ENCODE measurements at regions not wholly inside any gene's neighbourhood (a gene's known extent, or its start where the extent isn't known, plus 50 kb on each side); places are given as distances from the start of the nearest gene placed in this dataset.

DNA sequence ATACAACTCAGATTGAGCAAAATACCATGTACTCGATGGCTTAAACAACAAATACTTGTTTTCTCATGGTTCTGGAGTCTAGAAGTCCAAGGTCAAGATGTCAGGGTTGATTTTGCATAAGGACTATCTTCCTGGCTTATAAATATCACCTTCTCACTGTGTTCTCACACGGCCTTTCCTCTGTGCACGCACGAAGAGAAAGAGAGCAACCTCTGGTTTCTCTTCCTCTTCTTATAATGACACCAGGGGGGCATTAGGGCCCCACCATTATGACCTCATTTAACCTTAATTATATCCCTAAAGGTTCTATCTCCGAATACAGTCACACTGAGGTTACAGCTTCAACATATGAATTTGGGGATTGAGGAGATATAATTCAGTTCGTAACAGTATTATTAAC lies 504.0 kb downstream of the MAGEE1 start:
- ATAC-seq (no peak), DNase-seq (no peak)
- no peaks in the 10 kb centered on the region for H3K9me3 Mint-ChIP-seq
- H3K36me3 Mint-ChIP-seq (ENCODE audit: low read depth): no peaks in the 10 kb centered on the region
- POLR2A ChIA-PET: no interaction called here
- H3K4me3 Mint-ChIP-seq: no peak overlapping the region
- no peaks in the 10 kb centered on the region for H3K4me1 Mint-ChIP-seq (ENCODE audit: low read depth)
- intact Hi-C loops (cut with micrococcal nuclease): no loop called here
- CTCF ChIA-PET: no interaction called here
- H3K27me3 Mint-ChIP-seq: no peaks in the 10 kb centered on the region
- TF ChIP-seq, protein P1, sequence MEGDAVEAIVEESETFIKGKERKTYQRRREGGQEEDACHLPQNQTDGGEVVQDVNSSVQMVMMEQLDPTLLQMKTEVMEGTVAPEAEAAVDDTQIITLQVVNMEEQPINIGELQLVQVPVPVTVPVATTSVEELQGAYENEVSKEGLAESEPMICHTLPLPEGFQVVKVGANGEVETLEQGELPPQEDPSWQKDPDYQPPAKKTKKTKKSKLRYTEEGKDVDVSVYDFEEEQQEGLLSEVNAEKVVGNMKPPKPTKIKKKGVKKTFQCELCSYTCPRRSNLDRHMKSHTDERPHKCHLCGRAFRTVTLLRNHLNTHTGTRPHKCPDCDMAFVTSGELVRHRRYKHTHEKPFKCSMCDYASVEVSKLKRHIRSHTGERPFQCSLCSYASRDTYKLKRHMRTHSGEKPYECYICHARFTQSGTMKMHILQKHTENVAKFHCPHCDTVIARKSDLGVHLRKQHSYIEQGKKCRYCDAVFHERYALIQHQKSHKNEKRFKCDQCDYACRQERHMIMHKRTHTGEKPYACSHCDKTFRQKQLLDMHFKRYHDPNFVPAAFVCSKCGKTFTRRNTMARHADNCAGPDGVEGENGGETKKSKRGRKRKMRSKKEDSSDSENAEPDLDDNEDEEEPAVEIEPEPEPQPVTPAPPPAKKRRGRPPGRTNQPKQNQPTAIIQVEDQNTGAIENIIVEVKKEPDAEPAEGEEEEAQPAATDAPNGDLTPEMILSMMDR (IDR thresholded peaks at IDR 0.05): no peak
- no peak overlapping the region for H3K27ac Mint-ChIP-seq

DNA sequence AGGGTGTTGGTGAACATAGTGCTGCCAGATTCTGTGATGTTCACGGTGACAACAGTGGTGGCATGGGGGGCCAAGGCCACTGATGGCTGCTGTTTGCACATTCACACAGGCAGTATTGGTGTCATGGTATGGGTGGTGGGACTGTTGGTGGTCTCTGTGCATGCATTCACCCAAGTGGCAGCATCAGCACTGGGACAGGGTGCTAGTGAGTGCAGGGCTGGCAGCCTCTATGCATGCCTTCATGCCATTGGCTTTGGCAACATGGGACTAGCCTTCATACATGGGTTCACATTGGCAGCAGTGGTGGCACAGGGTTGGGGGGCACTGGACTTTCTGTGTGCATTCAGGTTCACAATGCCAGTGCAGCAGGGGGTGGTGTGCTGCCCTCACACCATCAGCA lies 489.7 kb upstream of the FGF16 start:
- H3K27ac Mint-ChIP-seq: no peak overlapping the region
- TF ChIP-seq, protein P1 (IDR thresholded peaks at IDR 0.05): no peak
- no peak for DNase-seq
- no peaks in the 10 kb centered on the region for H3K36me3 Mint-ChIP-seq (ENCODE audit: low read depth)
- CTCF ChIA-PET: no interaction called here
- H3K27me3 Mint-ChIP-seq: no peaks in the 10 kb centered on the region
- H3K4me3 Mint-ChIP-seq: no peak overlapping the region
- H3K4me1 Mint-ChIP-seq (ENCODE audit: low read depth): no peaks in the 10 kb centered on the region
- intact Hi-C loops (cut with micrococcal nuclease): no loop called here
- H3K9me3 Mint-ChIP-seq: no peaks in the 10 kb centered on the region
- no peak for ATAC-seq
- POLR2A ChIA-PET: no interaction called here

GRCh38 chrX:76971393-76972376 lies 475.5 kb upstream of the FGF16 start:
- ChIA-PET CTCF (no interaction called here), POLR2A (interaction anchor here (0.7 kb wide), 1 partner anchor 43 kb away, joined by 3 read pairs; no protein-coding TSS in a partner anchor)
- Mint-ChIP-seq H3K4me1 (ENCODE audit: low read depth) (no peaks in the 10 kb centered on the region), H3K4me3 (no peak overlapping the region), H3K36me3 (ENCODE audit: low read depth) (no peaks in the 10 kb centered on the region), H3K27ac (peak overlapping the region; percentile 69), H3K9me3 (no peaks in the 10 kb centered on the region), H3K27me3 (no peaks in the 10 kb centered on the region)
- TF ChIP-seq, protein P1 (IDR thresholded peaks at IDR 0.05): no peak
- intact Hi-C loops (cut with micrococcal nuclease): no loop called here
- DNase-seq (peak; percentile 3), ATAC-seq (peak; percentile 51)

DNA sequence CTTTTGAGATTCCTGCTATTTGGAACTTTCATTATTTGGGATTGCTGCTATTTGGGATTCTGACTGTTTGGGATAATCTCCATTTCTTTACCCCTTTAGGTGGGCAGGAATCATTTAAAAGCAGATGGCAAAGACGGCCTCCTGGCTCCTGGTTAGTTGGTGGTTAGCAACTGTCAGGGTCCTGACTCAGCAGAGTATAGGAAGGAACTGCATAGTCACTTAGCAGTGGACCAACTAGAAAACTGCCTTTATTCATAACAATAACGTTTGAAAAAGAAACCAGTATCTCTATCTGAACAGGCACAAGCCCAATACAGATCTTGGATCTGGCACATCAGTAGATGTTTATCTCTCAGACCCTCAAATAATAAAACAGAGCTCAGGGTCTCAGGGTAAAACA lies 469.7 kb upstream of the FGF16 start:
- no peak overlapping the region for H3K4me3 Mint-ChIP-seq
- H3K9me3 Mint-ChIP-seq: peaks cover 2% of the 10 kb centered on the region
- CTCF ChIA-PET: no interaction called here
- ATAC-seq: no peak
- POLR2A ChIA-PET: no interaction called here
- no peak overlapping the region for H3K27ac Mint-ChIP-seq
- no peaks in the 10 kb centered on the region for H3K4me1 Mint-ChIP-seq (ENCODE audit: low read depth)
- TF ChIP-seq, protein P1 (IDR thresholded peaks at IDR 0.05): no peak
- H3K27me3 Mint-ChIP-seq: peaks cover 1% of the 10 kb centered on the region
- no peaks in the 10 kb centered on the region for H3K36me3 Mint-ChIP-seq (ENCODE audit: low read depth)
- no peak for DNase-seq
- intact Hi-C loops (cut with micrococcal nuclease): no loop called here

- CTCF ChIA-PET: no interaction called here
- H3K27me3 Mint-ChIP-seq: no peaks in the 10 kb centered on the region
- peaks cover 8% of the 10 kb centered on the region for H3K9me3 Mint-ChIP-seq
- intact Hi-C loops (cut with micrococcal nuclease): no loop called here
- TF ChIP-seq, protein P1 (IDR thresholded peaks at IDR 0.05): no peak
- DNase-seq (no peak), ATAC-seq (no peak)
- POLR2A ChIA-PET: no interaction called here
- no peaks in the 10 kb centered on the region for H3K36me3 Mint-ChIP-seq (ENCODE audit: low read depth)
- H3K27ac Mint-ChIP-seq: no peak overlapping the region
- no peak overlapping the region for H3K4me3 Mint-ChIP-seq
- no peaks in the 10 kb centered on the region for H3K4me1 Mint-ChIP-seq (ENCODE audit: low read depth)
Measured at GRCh38 chrX:76987381-76987780, 459.8 kb upstream of the FGF16 start.

Data from activated CD8-positive, alpha-beta T cell treated with anti-CD3 and anti-CD28 coated beads for 36 hours (primary cell).